ENCODE measurements at regions not wholly inside any gene's neighbourhood (a gene's known extent, or its start where the extent isn't known, plus 50 kb on each side); places are given as distances from the start of the nearest gene placed in this dataset.

GRCh38 chrX:124931958-124932357, 387.7 kb upstream of the TEX13C start:
- H3K4me3 ChIP-seq (ENCODE audit: low read length), result no peak overlapping the region
- no peak for DNase-seq (ENCODE audit: low read depth, low spot score)

- no peak overlapping the region for H3K4me3 ChIP-seq (ENCODE audit: low read length)
- no peak for DNase-seq (ENCODE audit: low read depth, low spot score)
These were observed 381.0 kb upstream of the TEX13C start for GRCh38 chrX:124938715-124939114.

- no peak overlapping the region for H3K4me3 ChIP-seq (ENCODE audit: low read length)
- no peak for DNase-seq (ENCODE audit: low read depth, low spot score)
These were observed 379.1 kb upstream of the TEX13C start for GRCh38 chrX:124940531-124940930.

GRCh38 chrX:124954402-124954801, 365.3 kb upstream of the TEX13C start:
- DNase-seq (ENCODE audit: low read depth, low spot score), result no peak
- no peak overlapping the region for H3K4me3 ChIP-seq (ENCODE audit: low read length)

DNA sequence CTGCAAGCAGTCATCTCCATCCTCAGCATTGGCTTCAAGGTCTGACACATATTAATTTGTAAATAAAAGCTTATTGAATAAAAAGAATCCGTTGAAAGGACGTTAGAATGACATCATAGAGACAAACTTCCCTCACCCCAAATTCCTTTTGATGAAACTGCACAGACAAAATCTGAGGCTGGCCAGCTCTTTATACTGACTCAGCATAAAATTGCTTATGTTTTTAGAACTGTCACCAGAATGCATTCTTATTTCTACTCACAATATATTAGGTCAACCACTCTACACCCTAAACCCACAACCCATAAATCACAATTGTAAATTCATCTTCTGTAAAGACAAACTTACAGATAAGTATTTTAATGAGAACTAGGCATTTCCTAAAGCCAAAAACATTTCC, 359.2 kb upstream of the TEX13C start:
- H3K4me3 ChIP-seq (ENCODE audit: low read length), result no peak overlapping the region
- no peak for DNase-seq (ENCODE audit: low read depth, low spot score)

DNA sequence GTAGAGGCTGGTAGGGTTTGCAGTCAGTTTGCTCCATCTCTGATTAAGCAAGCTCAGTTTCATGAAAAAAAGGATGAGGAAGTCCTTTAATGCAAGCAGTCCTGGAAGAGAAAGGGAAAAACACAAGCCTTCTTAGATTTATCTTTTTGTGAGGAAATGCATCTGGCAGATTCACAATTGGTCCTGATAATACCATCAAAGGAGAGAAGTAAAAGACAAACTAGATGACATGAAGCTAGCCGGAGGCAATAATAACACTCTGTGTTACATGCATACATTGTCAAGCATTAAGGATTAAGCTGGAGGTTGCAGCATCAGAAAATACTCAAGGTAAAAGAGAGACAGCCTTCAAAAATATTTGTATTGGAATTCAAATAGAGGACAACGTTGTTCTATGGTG, 356.0 kb upstream of the TEX13C start, which contains the start of gene TENM1:
Gene TENM1, minus strand, starts transcription at position 101 of the 400 bp plus-strand sequence.
- H3K4me3 ChIP-seq (ENCODE audit: low read length), result no peak within 1 kb of the TSS
- DNase-seq (ENCODE audit: low read depth, low spot score), result no peak

GRCh38 chrX:124975456-124975855, 344.2 kb upstream of the TEX13C start:
- no peak overlapping the region for H3K4me3 ChIP-seq (ENCODE audit: low read length)
- no peak for DNase-seq (ENCODE audit: low read depth, low spot score)

DNA sequence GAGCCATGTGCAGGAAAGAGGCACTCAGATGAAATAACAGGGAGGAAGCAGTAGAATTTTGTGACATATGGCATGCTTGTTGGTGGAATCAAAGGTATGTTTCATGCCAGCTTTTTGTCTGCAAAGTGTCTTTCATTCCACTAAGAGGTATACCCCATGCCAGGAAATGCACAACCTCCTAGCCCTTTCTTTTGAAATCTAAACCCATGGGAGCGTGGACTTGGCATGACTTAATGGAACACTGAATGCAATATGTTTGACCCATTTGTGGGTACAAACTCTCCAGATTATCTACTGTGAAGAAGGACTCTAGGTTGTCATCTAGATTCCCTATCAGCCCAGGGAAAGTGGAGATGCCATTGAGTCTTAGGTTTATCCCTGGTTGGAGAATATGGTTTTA, 338.3 kb upstream of the TEX13C start:
- H3K4me3 ChIP-seq (ENCODE audit: low read length), result no peak overlapping the region
- no peak for DNase-seq (ENCODE audit: low read depth, low spot score)

DNA sequence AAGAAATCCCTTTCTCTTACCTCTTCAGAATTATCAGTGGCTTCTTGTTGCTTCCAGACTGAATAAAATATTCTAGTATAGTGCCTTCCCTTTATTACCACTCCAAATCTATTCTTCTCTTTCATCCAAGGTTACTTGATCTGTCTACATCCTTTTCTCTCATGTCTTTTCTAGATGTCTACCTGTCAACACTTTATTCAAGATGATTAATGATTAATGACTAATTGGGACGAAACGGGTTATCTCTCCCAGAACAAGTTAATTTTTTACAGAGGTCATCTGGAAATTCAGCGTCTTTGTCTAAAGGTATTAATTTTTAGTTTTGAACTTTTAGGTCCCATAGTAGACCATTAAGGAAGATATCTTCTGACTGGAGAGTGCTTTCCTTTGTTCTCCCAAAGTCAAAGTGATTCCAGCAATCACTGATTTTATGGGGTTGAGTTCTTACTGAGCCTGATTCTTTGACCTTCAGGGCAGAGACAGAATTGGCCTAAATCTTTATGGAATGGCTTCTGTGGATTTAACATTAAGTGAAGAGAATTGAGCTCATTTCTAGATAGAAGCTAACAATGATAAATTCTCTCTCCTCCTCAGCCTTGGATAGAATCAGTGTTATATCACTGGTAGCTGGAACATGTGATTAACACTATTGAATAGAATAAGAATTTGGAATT, 335.4 kb upstream of the TEX13C start:
- no peak overlapping the region for H3K4me3 ChIP-seq (ENCODE audit: low read length)
- DNase-seq (ENCODE audit: low read depth, low spot score), result no peak

DNA sequence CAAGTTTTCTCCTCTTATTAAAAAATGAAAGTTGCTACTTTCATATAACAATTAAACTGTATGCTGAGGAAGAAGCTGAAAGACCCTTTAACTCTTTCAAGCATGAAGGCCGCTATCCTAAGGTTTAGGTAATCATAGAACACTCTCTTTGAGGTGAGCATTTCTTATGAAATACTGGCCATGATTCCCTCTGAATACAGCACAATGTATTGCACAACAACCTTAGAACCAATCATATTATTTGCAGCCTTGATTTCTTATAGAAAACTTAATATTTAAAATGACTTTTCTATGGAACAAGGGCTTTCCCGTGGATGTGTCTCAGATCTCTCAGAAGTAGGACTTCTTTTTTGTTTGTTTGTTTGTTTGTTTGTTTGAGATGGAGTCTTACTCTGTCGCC, 333.4 kb upstream of the TEX13C start:
- no peak for DNase-seq (ENCODE audit: low read depth, low spot score)
- no peak overlapping the region for H3K4me3 ChIP-seq (ENCODE audit: low read length)

DNA sequence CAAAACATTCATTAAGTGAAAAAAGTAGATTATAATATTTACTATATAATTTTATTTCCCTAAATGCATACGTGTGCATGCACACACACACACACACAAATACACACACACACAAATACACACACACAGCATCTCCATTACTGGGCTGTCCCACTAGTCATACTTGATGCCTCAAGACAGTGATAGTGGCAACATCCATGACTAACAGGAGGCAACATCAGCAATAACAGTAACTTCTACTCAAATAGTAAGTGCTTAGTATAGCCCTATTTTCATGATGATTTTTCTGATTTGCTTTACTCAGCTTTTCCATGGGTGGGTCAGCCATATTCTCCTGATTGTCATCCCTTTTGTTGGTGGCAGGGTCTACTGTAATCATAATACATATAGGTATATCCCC, 325.9 kb upstream of the TEX13C start:
- no peak for DNase-seq (ENCODE audit: low read depth, low spot score)
- no peak overlapping the region for H3K4me3 ChIP-seq (ENCODE audit: low read length)

DNA sequence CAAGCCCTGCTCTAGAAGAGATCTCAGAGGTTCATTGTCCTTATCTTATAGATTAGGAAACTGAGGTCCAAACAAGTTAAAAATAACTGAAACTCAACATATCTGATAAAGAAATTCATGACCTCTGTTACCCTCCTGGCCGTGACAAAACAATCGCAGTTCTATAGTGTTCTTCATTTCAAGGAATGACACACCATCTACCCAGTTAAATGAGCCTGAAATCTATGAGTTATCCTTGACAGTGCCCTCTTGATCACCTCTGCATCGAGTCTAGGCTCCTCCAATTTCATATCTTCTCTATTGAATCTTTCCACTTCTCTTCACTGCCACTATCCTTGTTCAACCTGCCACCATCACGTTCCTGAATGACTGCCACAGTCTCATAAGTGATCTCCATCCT, 325.3 kb upstream of the TEX13C start:
- DNase-seq (ENCODE audit: low read depth, low spot score), result no peak
- H3K4me3 ChIP-seq (ENCODE audit: low read length), result no peak overlapping the region

DNA sequence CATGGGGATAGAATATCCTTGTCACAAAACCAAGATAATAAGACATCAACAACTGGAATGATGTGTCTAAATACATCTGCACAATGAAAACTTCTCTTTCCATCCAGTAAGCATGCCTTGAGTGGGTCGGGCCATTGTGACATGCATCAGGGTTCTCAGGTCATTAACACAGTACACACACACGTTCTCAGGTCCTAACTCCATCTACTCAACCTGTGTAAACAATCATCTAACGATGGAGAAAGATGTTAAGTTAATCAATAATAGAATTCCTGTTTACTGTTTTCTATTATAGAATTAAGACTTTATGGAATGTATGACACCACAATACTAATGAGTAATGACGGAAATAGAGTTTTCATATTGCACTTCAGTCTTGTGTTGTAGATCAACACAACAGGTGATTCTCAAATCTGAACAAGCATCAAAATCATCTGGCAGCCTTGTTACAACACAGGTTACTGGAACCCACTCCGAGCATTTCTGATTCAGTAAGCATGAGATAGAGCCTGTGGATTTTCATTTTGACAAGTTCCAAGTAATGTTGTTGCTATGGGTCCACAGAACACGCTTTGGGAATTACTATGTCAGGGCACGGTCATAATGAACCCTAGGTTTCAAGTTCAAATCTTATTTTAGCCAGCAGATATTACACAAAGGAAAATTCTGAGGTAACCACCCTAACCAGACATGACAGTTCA, 315.8 kb upstream of the TEX13C start:
- no peak for DNase-seq (ENCODE audit: low read depth, low spot score)
- H3K4me3 ChIP-seq (ENCODE audit: low read length), result no peak overlapping the region

DNA sequence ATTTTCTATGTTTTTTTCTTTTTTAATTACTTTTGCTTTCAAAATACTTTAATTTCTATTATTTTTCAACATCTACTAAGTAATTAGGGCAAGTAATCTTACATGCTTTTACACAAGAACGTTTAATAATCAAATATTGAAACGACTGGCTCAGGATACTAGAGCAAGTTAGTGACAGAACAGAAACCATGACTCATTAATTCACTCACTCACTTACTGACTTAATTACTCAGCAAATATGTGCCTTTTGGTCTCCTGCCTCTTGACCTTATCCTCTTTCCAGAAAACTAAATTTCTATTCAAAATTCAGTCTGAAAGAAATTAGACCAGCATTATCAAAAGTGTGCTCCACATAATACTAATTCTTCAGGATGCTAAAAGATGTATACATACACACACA, 314.9 kb upstream of the TEX13C start:
- no peak for DNase-seq (ENCODE audit: low read depth, low spot score)
- no peak overlapping the region for H3K4me3 ChIP-seq (ENCODE audit: low read length)

- no peak overlapping the region for H3K4me3 ChIP-seq (ENCODE audit: low read length)
- DNase-seq (ENCODE audit: low read depth, low spot score), result no peak
These were observed 313.8 kb upstream of the TEX13C start for GRCh38 chrX:125005863-125006262.

DNA sequence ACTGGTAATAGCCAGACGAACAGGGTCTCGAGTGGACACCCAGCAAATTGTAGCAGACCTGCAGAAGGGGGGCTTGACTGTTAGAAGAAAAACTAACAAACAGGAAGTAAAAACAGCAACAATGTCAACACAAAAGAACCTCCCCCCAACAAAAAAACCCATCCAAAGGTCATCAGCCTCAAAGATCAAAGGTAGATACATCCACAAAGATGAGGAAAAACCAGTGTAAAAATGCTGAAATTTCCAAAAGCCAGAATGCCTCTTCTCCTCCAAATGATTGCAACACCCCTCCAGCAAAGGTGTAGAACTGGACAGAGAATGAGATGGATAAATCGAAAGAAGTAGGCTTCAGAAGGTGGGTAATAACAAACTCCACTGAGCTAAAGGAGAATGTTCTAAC, 313.0 kb upstream of the TEX13C start:
- H3K4me3 ChIP-seq (ENCODE audit: low read length), result no peak overlapping the region
- no peak for DNase-seq (ENCODE audit: low read depth, low spot score)

- DNase-seq (ENCODE audit: low read depth, low spot score), result no peak
- no peak overlapping the region for H3K4me3 ChIP-seq (ENCODE audit: low read length)
These were observed 307.1 kb upstream of the TEX13C start for GRCh38 chrX:125012585-125012984.

DNA sequence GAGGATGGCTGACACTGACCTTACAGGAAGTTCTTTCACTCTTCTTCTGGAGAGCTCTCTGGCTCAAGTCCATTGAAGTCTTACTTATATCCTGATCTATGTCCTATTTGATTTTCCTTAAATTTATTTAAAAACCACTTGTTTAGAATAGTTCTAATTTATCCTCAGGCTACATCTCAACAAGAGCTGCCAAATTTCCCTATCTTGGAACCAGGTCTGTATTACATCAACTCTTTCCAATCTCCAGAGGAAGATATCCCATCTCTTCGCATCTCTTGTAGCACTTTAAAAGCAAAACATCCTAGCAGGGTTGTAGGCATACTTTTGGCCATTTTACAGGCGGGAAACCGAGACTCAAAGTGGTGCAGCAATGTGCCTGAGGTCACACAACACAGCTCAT, 290.5 kb upstream of the TEX13C start:
- no peak overlapping the region for H3K4me3 ChIP-seq (ENCODE audit: low read length)
- DNase-seq (ENCODE audit: low read depth, low spot score), result no peak

Data from Jurkat, Clone E6-1 (cell line).